ENCODE measurements at regions not wholly inside any gene's neighbourhood (a gene's known extent, or its start where the extent isn't known, plus 50 kb on each side); places are given as distances from the start of the nearest gene placed in this dataset.
A peak's percentile ranks its signal among the peaks of the same experiment; 100 is the strongest.
"Not testable (repeated sequence)": the region's sequence is repeated elsewhere in the genome, so short reads cannot be mapped to it uniquely, and the experiment has no call there.

DNA sequence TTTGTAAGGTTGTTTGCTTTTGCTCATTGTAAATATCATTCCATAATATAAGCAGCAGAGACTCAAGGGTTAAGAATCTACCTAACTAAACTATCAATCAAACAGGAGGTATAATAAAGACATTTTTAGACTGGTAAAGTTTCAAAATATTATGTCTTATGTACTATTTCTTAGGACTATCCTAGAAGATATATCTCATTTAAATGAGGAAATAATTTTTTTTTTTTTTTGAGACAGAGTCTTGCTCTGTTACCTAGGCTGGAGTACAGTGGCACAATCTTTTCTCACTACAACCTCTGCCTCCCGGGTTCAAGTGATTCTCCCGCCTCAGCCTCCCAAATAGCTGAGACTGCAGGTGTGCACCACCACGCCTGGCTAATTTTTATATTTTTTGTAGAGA is 80.9 kb upstream of the PARD3 start:
- Histone ChIP-seq H3K79me2 (ENCODE audit: insufficient read depth) (no peaks in the 10 kb centered on the region), H3K4me2 (ENCODE audit: unreplicated experiment) (no peak overlapping the region), H3K27me3 (replicated peaks; ENCODE audit: insufficient read depth) (no peaks in the 10 kb centered on the region), H2AFZ (no peak overlapping the region), H3K9me3 (ENCODE audit: low read depth) (no peaks in the 10 kb centered on the region), H4K20me1 (ENCODE audit: insufficient read depth) (no peaks in the 10 kb centered on the region), H3F3A (ENCODE audit: insufficient read depth) (no peaks in the 10 kb centered on the region), H3K4me3 (no peak overlapping the region), H3K4me1 (ENCODE audit: insufficient read depth) (no peaks in the 10 kb centered on the region), H3K27ac (no peak overlapping the region), H3K9ac (no peak overlapping the region), H3K9me2 (ENCODE audit: insufficient read depth) (no peaks in the 10 kb centered on the region), H3K36me3 (ENCODE audit: low read depth) (no peaks in the 10 kb centered on the region)
- TF ChIP-seq EZH2 (IDR thresholded peaks at IDR 0.05; ENCODE audit: insufficient read depth, poor library complexity, severe bottlenecking) = no peak
- no peak for TF ChIP-seq EZH2phosphoT487 (IDR thresholded peaks at IDR 0.05; ENCODE audit: insufficient read depth, low read depth)
- in situ Hi-C loops (cut with MboI) = no loop called here
- DNase-seq = no peak
- 90 to 93% methylated on average over 3 of the region's 3 CpGs for WGBS, 2 experiments (ENCODE audit: low coverage in 1 of 2, low lambda C conversion rate in 2 of 2, missing lambda C conversion rate in 2 of 2)

DNA sequence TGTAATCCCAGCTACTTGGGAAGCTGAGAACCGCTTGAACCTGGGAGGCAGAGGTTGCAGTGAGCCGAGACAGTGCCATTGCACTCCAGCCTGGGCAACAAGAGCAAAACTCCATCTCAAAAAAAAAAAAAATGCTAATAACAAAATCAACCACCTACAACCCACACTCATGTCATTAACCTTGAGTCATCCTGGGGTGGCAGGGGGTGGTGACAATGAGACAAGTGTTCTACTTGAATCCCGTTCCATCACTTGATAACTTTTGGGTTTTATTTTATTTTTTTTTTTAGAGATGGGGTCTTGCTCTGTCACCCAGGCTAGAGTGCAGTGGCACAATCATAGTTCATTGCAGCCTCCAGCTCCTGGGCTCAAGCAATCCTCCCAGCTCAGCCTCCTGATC is 80.0 kb upstream of the PARD3 start:
- H3K9me3 ChIP-seq (ENCODE audit: low read depth); H3K4me3 ChIP-seq; DNase-seq; H2AFZ ChIP-seq; H3K4me1 ChIP-seq (ENCODE audit: insufficient read depth); H3F3A ChIP-seq (ENCODE audit: insufficient read depth); H3K27me3 ChIP-seq (replicated peaks; ENCODE audit: insufficient read depth); H3K79me2 ChIP-seq (ENCODE audit: insufficient read depth); H3K27ac ChIP-seq; H3K36me3 ChIP-seq (ENCODE audit: low read depth); H4K20me1 ChIP-seq (ENCODE audit: insufficient read depth); H3K9me2 ChIP-seq (ENCODE audit: insufficient read depth); in situ Hi-C loops (cut with MboI); H3K9ac ChIP-seq; H3K4me2 ChIP-seq (ENCODE audit: unreplicated experiment): not testable (repeated sequence)
- 65 to 80% methylated on average over 3 of the region's 3 CpGs for WGBS, 2 experiments (ENCODE audit: low coverage in 1 of 2, low lambda C conversion rate in 2 of 2, missing lambda C conversion rate in 2 of 2)

- H3K4me3 ChIP-seq; H4K20me1 ChIP-seq (ENCODE audit: insufficient read depth); H3K9me3 ChIP-seq (ENCODE audit: low read depth); H2AFZ ChIP-seq; H3K9me2 ChIP-seq (ENCODE audit: insufficient read depth); in situ Hi-C loops (cut with MboI); H3K36me3 ChIP-seq (ENCODE audit: low read depth); H3K9ac ChIP-seq; H3K4me1 ChIP-seq (ENCODE audit: insufficient read depth); H3K27ac ChIP-seq; H3F3A ChIP-seq (ENCODE audit: insufficient read depth); H3K79me2 ChIP-seq (ENCODE audit: insufficient read depth); H3K4me2 ChIP-seq (ENCODE audit: unreplicated experiment); H3K27me3 ChIP-seq (replicated peaks; ENCODE audit: insufficient read depth); DNase-seq: not testable (repeated sequence)
- 79 to 88% methylated on average over 6 of the region's 6 CpGs for WGBS, 2 experiments (ENCODE audit: low coverage in 1 of 2, low lambda C conversion rate in 2 of 2, missing lambda C conversion rate in 2 of 2)
Observed at GRCh38 chr10:34892521-34892920, 77.4 kb upstream of the PARD3 start.

GRCh38 chr10:34890939-34891338 is 75.8 kb upstream of the PARD3 start:
- no peaks in the 10 kb centered on the region for H3K9me2 ChIP-seq (ENCODE audit: insufficient read depth)
- TF ChIP-seq EZH2phosphoT487 (IDR thresholded peaks at IDR 0.05; ENCODE audit: insufficient read depth, low read depth) (no peak), EZH2 (IDR thresholded peaks at IDR 0.05; ENCODE audit: insufficient read depth, poor library complexity, severe bottlenecking) (no peak)
- 56 to 67% methylated on average over 2 of the region's 2 CpGs for WGBS, 2 experiments (ENCODE audit: low coverage in 1 of 2, low lambda C conversion rate in 2 of 2, missing lambda C conversion rate in 2 of 2)
- H3K9ac ChIP-seq = no peak overlapping the region
- no peaks in the 10 kb centered on the region for H3K36me3 ChIP-seq (ENCODE audit: low read depth)
- no peaks in the 10 kb centered on the region for H3K9me3 ChIP-seq (ENCODE audit: low read depth)
- no peak overlapping the region for H2AFZ ChIP-seq
- no peak overlapping the region for H3K4me3 ChIP-seq
- H3K27ac ChIP-seq = no peak overlapping the region
- no peak for DNase-seq
- no peaks in the 10 kb centered on the region for H3K79me2 ChIP-seq (ENCODE audit: insufficient read depth)
- H3K4me1 ChIP-seq (ENCODE audit: insufficient read depth) = no peaks in the 10 kb centered on the region
- no peaks in the 10 kb centered on the region for H3F3A ChIP-seq (ENCODE audit: insufficient read depth)
- H3K27me3 ChIP-seq (replicated peaks; ENCODE audit: insufficient read depth) = no peaks in the 10 kb centered on the region
- H3K4me2 ChIP-seq (ENCODE audit: unreplicated experiment) = no peak overlapping the region
- no peaks in the 10 kb centered on the region for H4K20me1 ChIP-seq (ENCODE audit: insufficient read depth)
- in situ Hi-C loops (cut with MboI) = no loop called here

DNA sequence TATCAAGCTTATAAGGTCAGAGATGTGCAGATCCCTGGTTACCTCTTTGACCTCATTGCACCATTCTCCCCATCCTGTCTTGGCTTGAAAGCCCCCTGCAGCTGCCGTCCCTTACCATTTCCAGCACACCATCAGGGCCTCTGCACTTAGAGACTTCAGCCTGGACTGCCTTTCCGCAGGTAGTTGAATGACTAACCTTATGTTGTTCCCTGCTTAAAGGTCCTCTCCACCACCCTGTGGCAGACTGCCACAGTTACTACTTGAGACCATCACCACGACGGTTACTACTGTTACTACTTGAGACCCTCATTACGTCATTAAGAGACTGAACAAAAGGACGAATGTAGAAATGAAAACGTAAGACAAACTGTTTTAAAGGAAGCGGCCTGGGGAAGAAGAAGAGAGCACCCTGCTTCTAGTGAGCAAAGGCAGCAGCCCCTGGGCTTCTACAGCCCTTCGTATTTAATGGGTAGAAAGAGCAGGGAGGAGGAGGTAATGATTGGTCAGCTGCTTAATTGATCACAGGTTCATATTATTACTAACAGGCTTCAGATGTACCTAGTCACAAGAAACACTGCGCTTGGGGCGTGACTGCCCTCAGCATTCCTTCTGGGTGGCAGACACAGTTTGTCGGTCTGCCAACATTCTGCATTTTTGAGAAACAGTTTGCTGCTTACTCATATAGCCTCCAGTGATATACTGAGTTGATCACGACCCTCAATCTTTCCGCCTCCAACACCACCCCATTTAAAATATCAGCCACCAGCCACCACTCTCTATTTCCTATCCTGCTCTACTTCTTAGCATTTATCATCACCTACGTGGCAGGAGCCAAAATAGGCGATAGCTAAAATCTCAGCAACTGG is 74.1 kb upstream of the PARD3 start:
- Histone ChIP-seq H3K4me3 (no peak overlapping the region), H4K20me1 (ENCODE audit: insufficient read depth) (no peaks in the 10 kb centered on the region), H3K9ac (no peak overlapping the region), H3K4me1 (ENCODE audit: insufficient read depth) (no peaks in the 10 kb centered on the region), H3K4me2 (ENCODE audit: unreplicated experiment) (no peak overlapping the region), H3K9me3 (ENCODE audit: low read depth) (no peaks in the 10 kb centered on the region), H3K27ac (no peak overlapping the region), H3K36me3 (ENCODE audit: low read depth) (no peaks in the 10 kb centered on the region), H3F3A (ENCODE audit: insufficient read depth) (no peaks in the 10 kb centered on the region), H3K9me2 (ENCODE audit: insufficient read depth) (no peaks in the 10 kb centered on the region), H3K27me3 (replicated peaks; ENCODE audit: insufficient read depth) (no peaks in the 10 kb centered on the region), H2AFZ (no peak overlapping the region), H3K79me2 (ENCODE audit: insufficient read depth) (no peaks in the 10 kb centered on the region)
- in situ Hi-C loops (cut with MboI) = no loop called here
- TF ChIP-seq EZH2phosphoT487 (IDR thresholded peaks at IDR 0.05; ENCODE audit: insufficient read depth, low read depth) = no peak
- no peak for TF ChIP-seq EZH2 (IDR thresholded peaks at IDR 0.05; ENCODE audit: insufficient read depth, poor library complexity, severe bottlenecking)
- DNase-seq = peak; percentile 42
- 70 to 72% methylated on average over 16 of the region's 16 CpGs for WGBS, 2 experiments (ENCODE audit: low coverage in 1 of 2, low lambda C conversion rate in 2 of 2, missing lambda C conversion rate in 2 of 2)
